NCI-H1092 (cell line): ENCODE measurements at regions not wholly inside any gene's neighbourhood (a gene's known extent, or its start where the extent isn't known, plus 50 kb on each side); places are given as distances from the start of the nearest gene placed in this dataset.

Experiments
- DNase-seq: peaks from one replicate; lab custom pipeline; 2025; lab: John Stamatoyannopoulos, UW

DNA sequence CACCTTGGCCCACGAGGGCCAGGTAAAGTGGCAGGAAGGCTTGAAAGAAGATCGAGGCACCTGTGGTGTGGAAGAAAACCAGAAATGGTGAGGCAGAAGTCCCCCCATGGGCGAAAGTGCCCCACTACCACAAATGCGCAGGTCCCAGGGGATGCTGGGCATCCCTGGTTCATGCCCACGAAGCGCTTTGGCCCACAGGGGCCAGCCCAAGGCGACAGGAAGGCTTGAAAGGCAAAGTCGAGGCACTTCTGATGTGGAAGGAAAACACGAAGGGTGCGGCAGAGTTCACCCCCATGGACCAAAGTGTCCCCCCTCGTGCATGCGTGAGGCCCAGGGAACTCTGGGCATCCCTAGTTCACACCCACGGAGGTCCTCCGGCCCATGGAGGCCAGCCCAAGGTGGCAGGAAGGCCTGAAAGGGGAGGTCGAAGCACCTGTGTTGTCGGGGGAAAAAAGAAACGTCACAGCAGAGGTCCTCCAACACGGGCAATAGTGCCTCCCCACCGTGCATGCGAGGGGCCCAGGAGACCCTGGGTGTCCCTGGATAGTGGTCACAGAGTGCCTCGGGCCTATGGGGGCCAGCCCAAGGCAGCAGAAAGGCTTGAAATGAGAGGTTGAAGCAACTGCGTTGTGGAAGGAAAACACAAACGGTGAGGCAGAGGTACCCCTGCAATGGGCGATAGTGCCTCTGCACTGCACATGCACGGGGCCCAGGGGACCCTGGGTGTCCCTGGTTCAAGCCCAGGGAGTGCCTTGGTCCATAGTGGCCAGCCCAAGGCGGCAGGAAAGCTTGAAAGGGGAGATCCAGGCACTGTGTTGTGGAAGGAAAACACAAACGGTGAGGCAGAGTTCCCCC, 373.9 kb downstream of the ALG10 start:
- DNase-seq: no peak

DNA sequence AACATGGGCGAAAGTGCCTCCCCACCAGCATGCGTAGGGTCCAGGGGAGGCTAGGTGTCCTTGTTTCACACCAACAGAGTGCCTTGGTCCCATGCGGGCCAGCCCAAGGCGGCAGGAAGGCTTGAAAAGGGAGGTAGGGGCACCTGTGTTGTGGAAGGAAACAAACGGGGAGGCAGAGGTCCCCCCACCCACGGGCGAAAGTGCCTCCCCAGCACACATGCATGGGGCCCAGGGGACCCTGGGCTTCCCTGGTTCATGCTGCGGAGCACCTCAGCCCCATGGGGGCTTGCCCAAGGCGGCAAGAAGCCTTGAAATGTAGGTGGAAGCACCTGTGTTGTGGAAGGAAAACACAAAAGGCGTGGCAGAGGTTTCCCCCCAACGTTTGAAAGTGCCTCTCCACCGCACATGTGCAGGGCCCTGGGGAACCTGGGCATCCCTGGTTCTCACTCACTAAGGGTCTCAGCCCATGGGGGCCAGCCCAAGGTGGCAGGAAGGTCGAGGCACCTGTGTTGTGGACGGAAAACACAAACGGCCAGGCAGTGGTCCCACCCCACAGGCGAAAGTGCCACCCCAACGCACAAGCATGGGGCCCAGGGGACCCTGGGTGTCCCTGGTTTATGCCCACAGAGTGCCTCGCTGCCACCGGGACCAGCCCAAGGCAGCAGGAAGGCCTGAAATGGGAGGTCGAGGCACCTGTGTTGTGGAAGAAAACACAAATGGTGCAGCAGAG, 374.7 kb downstream of the ALG10 start:
- no peak for DNase-seq

- no peak for DNase-seq
Observed at GRCh38 chr12:34397591-34398365, 375.5 kb downstream of the ALG10 start.

- DNase-seq: no peak
Observed at GRCh38 chr12:34398366-34398705, 376.0 kb downstream of the ALG10 start.

DNA sequence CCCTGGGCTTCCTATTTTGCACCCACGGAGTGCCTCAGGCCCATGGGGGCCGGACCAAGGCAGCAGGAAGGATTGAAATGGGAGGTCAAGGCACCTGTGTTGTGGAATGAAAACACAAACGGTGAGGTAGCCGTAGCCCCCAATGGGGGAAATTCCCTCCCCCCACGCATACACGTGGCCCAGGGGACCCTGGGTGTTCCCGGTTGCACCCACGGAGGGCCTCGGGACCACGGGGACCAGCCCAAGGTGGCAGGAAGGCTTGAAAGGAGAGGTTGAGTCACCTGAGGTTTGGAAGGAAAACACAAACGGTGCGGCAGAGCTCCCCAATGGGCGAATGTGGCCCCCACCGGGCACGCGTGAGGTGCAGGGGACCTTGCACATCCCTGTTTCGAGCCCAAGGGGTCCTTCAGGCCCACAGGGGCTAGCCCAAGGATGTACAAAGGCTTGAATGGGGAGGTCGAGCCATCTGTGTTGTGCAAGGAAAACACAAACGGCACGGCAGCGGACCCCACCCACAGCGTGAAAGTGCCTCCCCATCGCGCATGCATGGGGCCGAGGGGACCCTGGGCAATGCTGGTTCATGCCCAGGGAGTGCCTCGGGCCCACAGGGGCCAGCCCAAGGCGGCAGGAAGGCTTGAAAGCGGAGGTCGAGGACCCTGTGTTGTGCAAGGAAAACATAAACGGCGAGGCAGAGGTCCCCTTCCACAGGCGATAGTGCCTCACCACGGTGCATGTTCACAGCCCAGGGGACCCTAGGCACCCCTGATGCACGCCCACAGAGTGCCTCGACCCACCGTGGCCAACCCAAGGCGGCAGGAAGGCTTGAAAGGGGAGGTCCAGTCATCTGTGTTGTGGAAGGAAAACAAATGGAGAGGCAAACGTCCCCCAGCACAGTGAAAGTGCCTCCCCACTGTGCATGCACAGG, 376.7 kb downstream of the ALG10 start:
- no peak for DNase-seq

DNA sequence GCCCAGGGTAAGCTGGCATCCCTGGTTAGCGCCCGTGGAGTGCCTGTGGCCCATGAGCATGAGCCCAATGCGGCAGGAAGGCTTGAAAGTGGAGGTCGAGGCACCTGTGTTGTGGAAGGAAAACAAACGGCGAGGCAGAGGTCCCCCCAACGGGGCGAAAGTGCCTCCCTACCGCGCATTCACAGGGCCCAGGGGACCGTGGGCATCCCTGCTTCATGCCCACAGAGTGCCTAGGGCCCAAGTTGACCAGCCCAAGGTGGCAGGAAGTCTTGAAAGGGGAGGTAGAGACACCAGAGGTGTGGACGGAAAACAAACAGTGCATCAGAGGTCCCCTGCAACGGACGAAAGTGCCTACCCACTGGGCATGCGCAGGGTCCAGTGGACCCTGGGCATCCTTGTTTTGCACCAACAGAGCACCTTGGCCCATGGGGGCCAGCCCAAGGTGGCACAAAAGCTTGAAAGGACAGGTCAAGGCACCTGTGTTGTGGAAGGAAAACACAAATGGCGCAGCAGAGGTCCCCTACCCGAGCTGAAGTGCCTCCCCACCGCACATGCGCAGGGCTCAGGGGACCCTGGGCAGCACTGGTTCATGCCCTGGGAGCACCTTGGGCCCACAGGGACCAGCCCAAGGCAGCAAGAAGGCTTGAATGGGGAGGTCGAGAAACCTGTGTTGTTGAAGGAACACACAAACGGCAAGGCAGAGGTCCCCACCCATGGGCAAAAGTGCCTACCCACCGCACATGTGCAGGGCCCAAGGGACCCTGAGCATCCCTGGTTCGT, 377.5 kb downstream of the ALG10 start:
- no peak for DNase-seq

DNA sequence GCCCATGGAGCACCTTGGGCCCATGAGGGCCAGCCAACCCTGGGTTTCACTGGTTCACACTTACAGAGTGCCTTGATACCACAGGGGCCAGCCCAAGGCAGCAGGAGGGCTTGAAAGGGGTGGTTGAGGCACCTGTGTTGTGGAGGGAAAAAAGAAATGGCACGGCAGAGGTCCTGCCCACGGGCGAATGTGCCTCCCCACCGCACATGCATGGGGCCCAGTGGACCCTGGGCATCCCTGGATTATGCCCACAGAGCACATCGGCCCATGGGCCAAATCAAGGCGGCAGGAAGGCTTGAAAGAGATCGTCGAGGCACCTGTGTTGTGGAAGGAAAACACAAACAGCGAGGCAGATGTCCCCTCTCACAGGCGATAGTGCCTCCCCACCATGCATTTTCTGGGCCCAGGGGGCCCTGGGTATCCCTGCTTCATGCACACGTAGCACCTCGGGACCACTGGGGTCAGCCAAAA, 378.1 kb downstream of the ALG10 start:
- no peak for DNase-seq

DNA sequence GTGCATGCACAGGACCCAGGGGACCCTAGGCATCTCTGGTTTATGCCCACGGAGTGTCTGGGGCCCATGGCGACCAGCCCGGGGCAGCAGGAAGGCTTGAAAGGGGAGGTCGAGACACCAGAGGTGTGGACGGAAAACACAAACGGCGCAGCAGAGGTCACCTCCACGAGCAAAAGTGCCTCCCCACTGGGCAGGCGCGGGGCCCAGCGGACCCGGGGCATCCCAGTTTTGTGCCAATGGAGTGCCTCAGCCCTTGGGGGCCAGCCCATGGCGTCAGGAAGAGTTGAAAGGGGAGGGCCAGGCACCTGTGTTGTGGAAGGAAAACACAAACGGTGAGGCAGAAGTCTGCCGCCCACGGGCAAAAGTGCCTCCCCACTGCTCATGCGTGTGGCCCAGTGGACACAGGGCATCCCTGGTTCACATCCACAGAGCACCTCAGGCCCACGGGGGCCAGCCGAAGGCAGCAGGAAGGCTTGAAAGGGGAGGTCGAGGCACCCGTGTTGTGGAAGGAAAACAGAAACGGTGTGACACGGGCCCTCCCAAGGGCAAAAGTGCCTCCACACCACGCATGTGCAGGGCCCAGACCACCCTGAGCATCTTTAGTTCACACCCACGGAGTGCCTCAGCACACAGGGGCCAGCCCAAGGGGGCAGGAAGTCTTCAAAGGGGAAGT, 378.8 kb downstream of the ALG10 start:
- DNase-seq: no peak

DNA sequence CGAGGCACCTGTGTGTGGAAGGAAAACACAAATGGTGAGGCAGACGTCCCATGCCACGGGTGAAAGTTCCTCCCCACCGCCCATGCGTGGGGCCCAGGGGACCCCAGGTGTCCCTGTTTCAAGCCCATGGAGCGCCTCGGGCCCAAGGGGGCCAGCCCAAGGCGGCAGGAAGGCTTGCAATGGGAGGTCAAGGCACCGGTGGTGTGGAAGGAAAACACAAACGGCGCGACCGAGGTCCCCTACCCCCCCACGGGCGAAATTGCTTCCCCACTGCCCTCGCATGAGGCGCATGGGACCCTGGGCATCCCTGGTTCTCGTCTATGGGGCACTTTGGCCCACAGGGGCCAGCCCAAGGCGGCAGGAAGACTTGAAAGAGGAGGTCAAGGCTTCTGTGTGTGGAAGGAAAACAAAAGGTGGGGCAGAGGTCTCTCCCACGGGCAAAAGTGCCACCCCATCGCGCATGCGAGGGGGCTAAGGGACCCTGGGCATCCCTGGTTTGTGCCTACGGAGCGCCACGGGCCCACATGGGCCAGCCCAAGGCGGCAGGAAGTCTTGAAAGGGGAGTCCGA, 379.4 kb downstream of the ALG10 start:
- no peak for DNase-seq

DNA sequence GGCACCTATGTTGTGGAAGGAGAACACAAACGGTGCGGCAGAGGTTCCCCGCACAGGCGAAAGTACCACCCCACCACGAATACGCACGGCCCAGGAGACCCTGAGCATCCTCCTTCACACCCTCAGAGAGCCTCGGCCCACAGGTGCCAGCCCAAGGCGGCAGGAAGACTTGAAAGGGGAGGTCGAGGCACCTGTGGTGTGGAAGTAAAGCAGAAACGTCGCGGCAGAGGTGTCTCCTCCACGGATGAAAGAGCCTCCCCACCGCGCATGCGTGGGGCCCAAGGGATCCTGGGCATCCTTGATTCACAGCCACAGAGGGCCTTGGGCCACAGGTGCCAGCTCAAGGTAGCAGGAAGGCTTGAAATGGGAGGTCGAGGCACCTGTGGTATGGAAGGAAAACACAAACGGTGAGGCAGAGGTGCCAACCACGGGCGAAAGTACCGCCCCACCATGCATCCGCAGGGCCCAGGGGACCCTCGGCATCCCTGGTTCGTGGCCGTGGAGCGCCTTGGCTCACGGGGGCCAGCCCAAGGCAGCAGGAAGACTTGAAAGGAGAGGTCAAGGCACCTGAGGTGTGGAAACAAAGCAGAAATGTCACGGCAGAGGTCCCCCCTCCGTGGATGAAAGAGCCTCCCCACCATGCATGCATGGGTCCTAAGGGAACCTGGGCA, 380.1 kb downstream of the ALG10 start:
- no peak for DNase-seq

GRCh38 chr12:34402899-34403705, 380.8 kb downstream of the ALG10 start:
- no peak for DNase-seq

- no peak for DNase-seq
Observed at GRCh38 chr12:34403706-34404376, 381.5 kb downstream of the ALG10 start.

GRCh38 chr12:34404377-34405285, 382.3 kb downstream of the ALG10 start:
- no peak for DNase-seq

GRCh38 chr12:34405286-34406227, 383.3 kb downstream of the ALG10 start:
- DNase-seq: no peak

GRCh38 chr12:34406228-34406995, 384.1 kb downstream of the ALG10 start:
- DNase-seq: no peak
